ENCODE measurements at regions not wholly inside any gene's neighbourhood (a gene's known extent, or its start where the extent isn't known, plus 50 kb on each side); places are given as distances from the start of the nearest gene placed in this dataset.

DNA sequence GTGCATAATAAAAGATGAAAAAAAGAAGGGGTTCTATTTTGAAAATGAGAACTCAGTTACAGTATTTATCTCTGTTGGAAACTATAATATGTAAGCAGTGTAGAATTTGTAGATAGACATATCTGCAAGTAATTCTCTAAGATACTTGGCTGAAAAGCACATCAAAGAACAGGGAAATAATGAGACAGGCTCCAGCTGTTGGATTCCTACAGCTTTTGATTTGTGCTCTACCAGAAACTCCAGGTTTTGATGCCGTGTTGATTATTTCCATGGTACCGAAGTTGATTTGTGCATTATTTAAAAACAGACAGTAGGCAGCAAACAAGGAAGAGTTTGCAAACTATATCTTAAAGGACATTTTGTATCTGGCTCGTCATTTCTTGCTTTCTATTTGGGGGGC lies 2098.7 kb upstream of the WWC1 start:
- TF ChIP-seq, protein P1, sequence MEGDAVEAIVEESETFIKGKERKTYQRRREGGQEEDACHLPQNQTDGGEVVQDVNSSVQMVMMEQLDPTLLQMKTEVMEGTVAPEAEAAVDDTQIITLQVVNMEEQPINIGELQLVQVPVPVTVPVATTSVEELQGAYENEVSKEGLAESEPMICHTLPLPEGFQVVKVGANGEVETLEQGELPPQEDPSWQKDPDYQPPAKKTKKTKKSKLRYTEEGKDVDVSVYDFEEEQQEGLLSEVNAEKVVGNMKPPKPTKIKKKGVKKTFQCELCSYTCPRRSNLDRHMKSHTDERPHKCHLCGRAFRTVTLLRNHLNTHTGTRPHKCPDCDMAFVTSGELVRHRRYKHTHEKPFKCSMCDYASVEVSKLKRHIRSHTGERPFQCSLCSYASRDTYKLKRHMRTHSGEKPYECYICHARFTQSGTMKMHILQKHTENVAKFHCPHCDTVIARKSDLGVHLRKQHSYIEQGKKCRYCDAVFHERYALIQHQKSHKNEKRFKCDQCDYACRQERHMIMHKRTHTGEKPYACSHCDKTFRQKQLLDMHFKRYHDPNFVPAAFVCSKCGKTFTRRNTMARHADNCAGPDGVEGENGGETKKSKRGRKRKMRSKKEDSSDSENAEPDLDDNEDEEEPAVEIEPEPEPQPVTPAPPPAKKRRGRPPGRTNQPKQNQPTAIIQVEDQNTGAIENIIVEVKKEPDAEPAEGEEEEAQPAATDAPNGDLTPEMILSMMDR (IDR thresholded peaks at IDR 0.05): no peak
- no peak for TF ChIP-seq POLR2A (IDR thresholded peaks at IDR 0.05)
